ENCODE measurements at regions not wholly inside any gene's neighbourhood (a gene's known extent, or its start where the extent isn't known, plus 50 kb on each side); places are given as distances from the start of the nearest gene placed in this dataset.

DNA sequence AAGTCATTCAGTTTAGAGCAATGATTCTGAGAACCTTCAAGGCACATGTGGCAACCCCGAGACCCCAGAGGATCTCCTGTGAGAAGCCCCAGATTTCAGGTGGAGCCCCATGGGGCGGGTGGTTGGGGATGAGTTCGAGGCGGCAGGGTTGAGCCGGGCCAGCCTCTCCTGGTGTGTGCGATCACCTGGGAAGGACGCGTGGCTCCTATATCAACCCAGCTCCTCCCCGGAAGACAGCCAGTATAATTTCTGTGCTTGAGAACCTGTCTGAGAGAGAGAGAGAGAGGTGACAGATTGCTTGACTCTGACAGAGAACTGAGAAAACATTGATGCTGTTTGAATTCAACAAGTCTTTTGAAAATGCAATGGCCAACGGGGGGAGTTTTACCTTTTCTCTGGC lies 89.0 kb downstream of the TEX29 start:
- Histone ChIP-seq H3K4me3 (ENCODE audit: insufficient read depth, low read length) (no peak overlapping the region), H3K4me2 (ENCODE audit: insufficient read depth, low read length) (no peak overlapping the region), H3K4me1 (ENCODE audit: insufficient read depth, low read length) (no peaks in the 10 kb centered on the region), H3K27me3 (ENCODE audit: insufficient read depth, low read length) (peaks cover 17% of the 10 kb centered on the region), H2AFZ (ENCODE audit: low read length) (no peak overlapping the region), H3K27ac (ENCODE audit: low read depth, low read length) (no peak overlapping the region), H4K20me1 (ENCODE audit: insufficient read depth, low read length) (no peaks in the 10 kb centered on the region), H3K79me2 (ENCODE audit: insufficient read depth, low read length) (no peaks in the 10 kb centered on the region), H3K36me3 (ENCODE audit: insufficient read depth, low read length) (no peaks in the 10 kb centered on the region), H3K9me3 (ENCODE audit: low read depth, low read length) (no peaks in the 10 kb centered on the region)
- DNase-seq (ENCODE audit: insufficient read length, low spot score, missing footprints): no peak
- TF ChIP-seq, protein P1, sequence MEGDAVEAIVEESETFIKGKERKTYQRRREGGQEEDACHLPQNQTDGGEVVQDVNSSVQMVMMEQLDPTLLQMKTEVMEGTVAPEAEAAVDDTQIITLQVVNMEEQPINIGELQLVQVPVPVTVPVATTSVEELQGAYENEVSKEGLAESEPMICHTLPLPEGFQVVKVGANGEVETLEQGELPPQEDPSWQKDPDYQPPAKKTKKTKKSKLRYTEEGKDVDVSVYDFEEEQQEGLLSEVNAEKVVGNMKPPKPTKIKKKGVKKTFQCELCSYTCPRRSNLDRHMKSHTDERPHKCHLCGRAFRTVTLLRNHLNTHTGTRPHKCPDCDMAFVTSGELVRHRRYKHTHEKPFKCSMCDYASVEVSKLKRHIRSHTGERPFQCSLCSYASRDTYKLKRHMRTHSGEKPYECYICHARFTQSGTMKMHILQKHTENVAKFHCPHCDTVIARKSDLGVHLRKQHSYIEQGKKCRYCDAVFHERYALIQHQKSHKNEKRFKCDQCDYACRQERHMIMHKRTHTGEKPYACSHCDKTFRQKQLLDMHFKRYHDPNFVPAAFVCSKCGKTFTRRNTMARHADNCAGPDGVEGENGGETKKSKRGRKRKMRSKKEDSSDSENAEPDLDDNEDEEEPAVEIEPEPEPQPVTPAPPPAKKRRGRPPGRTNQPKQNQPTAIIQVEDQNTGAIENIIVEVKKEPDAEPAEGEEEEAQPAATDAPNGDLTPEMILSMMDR (IDR thresholded peaks at IDR 0.05; ENCODE audit: extremely low read depth, low read depth, low read length): no peak

DNA sequence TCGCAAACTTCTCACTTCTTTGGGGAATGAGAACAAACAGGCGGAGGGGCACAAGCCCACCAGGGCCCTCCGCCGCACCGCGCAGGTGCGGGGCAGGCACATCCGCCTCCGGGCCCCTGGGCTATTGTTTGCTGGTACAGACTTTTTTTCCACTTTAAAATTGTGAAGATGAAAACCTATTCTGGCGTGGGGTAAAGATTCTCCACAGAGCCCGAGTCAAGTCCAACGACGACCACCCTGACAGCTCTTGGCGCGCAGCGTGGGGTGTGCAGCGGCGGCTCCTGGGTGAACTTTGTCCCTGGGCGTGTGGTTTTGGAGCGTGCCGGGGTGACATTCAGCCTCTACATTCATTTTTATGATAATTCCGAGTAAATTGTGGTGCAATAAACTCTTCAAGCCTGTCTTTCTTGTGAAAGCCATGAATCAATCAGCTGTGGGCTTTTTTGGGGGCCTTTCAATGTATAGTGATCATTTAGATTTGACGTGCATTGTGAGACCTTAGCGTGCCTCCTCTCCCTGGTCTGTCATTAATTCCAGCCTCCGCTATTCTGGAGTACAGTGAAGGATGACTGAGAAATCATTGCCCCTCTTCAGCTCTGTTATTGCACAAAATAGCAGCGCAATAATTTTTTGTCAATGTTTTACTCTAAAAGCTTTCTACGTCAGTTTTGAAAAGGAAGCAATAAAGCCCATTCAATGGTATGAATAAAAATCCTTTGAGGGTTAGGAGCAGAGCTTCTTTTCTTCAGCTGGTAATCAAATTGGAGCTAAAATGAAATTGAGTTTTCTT lies 90.0 kb downstream of the TEX29 start:
- Histone ChIP-seq H3K27ac (ENCODE audit: low read depth, low read length) (no peak overlapping the region), H4K20me1 (ENCODE audit: insufficient read depth, low read length) (no peaks in the 10 kb centered on the region), H3K27me3 (ENCODE audit: insufficient read depth, low read length) (peaks cover 20% of the 10 kb centered on the region), H3K79me2 (ENCODE audit: insufficient read depth, low read length) (no peaks in the 10 kb centered on the region), H3K36me3 (ENCODE audit: insufficient read depth, low read length) (no peaks in the 10 kb centered on the region), H3K4me3 (ENCODE audit: insufficient read depth, low read length) (no peak overlapping the region), H3K4me1 (ENCODE audit: insufficient read depth, low read length) (no peaks in the 10 kb centered on the region), H3K4me2 (ENCODE audit: insufficient read depth, low read length) (no peak overlapping the region), H3K9me3 (ENCODE audit: low read depth, low read length) (no peaks in the 10 kb centered on the region), H2AFZ (ENCODE audit: low read length) (no peak overlapping the region)
- TF ChIP-seq, protein P1 (IDR thresholded peaks at IDR 0.05; ENCODE audit: extremely low read depth, low read depth, low read length): no peak
- DNase-seq (ENCODE audit: insufficient read length, low spot score, missing footprints): no peak

DNA sequence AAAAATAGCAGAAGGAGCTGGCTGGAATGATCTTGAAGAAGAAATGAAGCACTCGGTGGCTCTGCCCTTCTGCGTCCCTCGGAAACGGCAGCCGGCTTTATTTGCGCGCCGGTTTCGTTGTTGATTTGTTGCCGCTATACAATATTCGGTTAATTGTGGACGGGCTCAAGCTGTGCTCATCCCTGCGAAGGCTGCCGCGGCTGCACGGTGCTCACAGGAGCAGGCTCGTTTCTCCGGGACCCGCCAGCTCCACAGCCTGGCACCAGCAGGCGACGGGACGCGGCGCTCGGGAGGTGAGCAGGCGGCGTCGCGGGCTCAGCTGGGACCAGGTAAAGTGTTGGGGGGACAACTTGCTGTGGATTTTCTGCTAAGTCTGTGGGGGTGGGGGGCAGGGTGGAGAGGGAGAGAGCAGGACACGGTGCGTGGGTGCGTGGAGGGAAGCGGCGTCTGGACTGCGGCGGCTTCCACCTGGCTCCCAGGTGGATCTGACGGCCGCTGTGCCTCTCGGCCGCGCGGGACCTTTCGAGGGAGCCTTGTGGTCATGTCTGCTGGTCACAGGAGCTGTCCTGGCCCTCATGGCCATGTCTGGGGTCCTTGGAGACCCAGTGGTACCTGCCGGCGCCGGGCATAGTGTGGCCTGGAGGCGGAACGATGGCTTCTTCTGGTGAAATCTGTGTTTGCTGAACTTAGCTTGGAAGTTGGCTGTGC lies 90.9 kb downstream of the TEX29 start:
- no peak overlapping the region for H3K27ac ChIP-seq (ENCODE audit: low read depth, low read length)
- H3K4me1 ChIP-seq (ENCODE audit: insufficient read depth, low read length): no peaks in the 10 kb centered on the region
- peaks cover 20% of the 10 kb centered on the region for H3K27me3 ChIP-seq (ENCODE audit: insufficient read depth, low read length)
- TF ChIP-seq, protein P1 (IDR thresholded peaks at IDR 0.05; ENCODE audit: extremely low read depth, low read depth, low read length): no peak
- H3K36me3 ChIP-seq (ENCODE audit: insufficient read depth, low read length): no peaks in the 10 kb centered on the region
- H3K9me3 ChIP-seq (ENCODE audit: low read depth, low read length): no peaks in the 10 kb centered on the region
- H3K79me2 ChIP-seq (ENCODE audit: insufficient read depth, low read length): no peaks in the 10 kb centered on the region
- no peak overlapping the region for H3K4me3 ChIP-seq (ENCODE audit: insufficient read depth, low read length)
- H2AFZ ChIP-seq (ENCODE audit: low read length): no peak overlapping the region
- H4K20me1 ChIP-seq (ENCODE audit: insufficient read depth, low read length): no peaks in the 10 kb centered on the region
- no peak overlapping the region for H3K4me2 ChIP-seq (ENCODE audit: insufficient read depth, low read length)
- DNase-seq (ENCODE audit: insufficient read length, low spot score, missing footprints): no peak

DNA sequence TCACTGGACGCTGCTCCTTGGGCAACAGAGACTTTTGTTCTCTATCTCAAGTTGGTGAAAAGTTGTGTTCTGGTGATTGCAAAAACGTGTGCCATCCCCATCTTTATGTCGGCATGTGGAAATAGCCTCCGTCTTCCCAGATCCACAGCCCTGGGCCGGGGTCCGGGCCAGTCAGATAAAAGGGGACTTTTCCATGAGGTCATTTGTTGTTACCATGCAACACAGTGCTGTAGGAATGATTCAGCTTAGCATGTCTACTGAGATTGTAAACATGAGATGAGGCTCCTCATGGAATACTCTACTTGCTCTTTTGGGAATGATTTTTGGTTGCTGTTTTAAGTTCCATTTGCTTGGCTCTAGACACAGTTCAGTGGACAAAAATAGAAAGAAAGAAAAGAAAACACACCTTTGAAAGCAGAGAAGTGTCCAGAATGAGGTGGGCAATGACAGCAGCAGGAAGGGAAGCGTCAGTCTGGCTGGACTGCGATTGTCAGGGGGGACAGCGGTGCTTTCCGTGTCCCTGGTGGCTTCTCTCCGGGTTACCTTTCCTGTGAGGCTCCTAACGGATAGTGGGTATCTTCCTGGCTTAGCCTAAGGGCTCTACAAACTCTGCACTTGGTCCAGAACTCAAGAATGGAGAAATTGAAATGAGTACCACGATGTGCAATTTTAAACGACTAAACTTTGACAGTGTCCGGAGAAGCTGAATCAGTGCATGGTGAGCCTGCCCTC lies 91.6 kb downstream of the TEX29 start:
- peaks cover 20% of the 10 kb centered on the region for H3K27me3 ChIP-seq (ENCODE audit: insufficient read depth, low read length)
- no peak for DNase-seq (ENCODE audit: insufficient read length, low spot score, missing footprints)

More for the DNA sequence above, 91.6 kb downstream of the TEX29 start:
- no peak overlapping the region for H3K4me3 ChIP-seq (ENCODE audit: insufficient read depth, low read length)
- TF ChIP-seq, protein P1 (IDR thresholded peaks at IDR 0.05; ENCODE audit: extremely low read depth, low read depth, low read length): no peak
- no peaks in the 10 kb centered on the region for H4K20me1 ChIP-seq (ENCODE audit: insufficient read depth, low read length)
- no peaks in the 10 kb centered on the region for H3K79me2 ChIP-seq (ENCODE audit: insufficient read depth, low read length)
- no peaks in the 10 kb centered on the region for H3K36me3 ChIP-seq (ENCODE audit: insufficient read depth, low read length)
- no peaks in the 10 kb centered on the region for H3K4me1 ChIP-seq (ENCODE audit: insufficient read depth, low read length)
- no peaks in the 10 kb centered on the region for H3K9me3 ChIP-seq (ENCODE audit: low read depth, low read length)
- H3K27ac ChIP-seq (ENCODE audit: low read depth, low read length): no peak overlapping the region
- no peak overlapping the region for H2AFZ ChIP-seq (ENCODE audit: low read length)
- H3K4me2 ChIP-seq (ENCODE audit: insufficient read depth, low read length): no peak overlapping the region
